Glomerular visceral epithelial cell (primary cell): ENCODE measurements at regions not wholly inside any gene's neighbourhood (a gene's known extent, or its start where the extent isn't known, plus 50 kb on each side); places are given as distances from the start of the nearest gene placed in this dataset.
A peak's percentile ranks its signal among the peaks of the same experiment; 100 is the strongest.

Source experiments
- DNase-seq: peaks from one replicate; pipeline ENCODE4 v3.0.0-alpha.2; 2016; ENCODE audit errors: extremely low spot score

DNA sequence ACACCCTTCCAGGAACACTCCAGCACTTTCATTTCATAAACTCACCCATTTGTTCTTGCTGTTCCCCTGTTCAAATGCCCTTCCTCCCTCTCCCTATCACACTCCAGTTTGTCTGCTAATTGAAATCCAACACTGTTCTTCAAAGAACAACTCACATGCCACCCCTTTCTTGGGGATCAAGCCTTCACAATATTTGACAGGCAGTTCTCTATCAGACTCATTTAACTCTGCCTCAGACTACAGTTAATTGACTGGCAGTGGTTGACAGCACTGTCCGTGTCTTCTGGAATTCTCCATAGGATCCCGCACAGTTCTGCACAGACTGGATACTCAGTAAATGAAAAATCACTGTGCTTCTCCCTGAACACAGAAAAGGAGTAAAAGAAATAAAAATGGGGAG lies 87.8 kb downstream of the PMP22 start:
- no peak for DNase-seq

DNA sequence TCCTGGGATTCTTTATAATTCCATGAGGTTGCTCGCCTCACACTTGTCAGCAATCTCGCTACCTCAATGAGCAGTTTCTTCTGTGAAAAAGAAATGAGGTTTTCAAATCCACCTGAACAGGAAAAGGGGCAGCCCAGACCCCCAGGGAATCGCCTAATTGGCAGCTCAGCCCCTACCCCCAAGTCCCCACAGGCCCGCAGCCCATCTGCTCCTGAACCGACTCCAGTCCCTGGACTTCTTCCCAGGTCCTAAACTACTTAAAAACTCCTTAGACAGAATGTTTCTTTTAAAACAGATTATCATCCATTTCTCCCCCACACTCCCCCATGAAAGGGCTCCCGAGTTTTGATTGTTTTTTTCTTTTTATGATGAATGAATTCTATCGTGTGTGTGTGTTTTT lies 89.8 kb downstream of the PMP22 start:
- no peak for DNase-seq

DNA sequence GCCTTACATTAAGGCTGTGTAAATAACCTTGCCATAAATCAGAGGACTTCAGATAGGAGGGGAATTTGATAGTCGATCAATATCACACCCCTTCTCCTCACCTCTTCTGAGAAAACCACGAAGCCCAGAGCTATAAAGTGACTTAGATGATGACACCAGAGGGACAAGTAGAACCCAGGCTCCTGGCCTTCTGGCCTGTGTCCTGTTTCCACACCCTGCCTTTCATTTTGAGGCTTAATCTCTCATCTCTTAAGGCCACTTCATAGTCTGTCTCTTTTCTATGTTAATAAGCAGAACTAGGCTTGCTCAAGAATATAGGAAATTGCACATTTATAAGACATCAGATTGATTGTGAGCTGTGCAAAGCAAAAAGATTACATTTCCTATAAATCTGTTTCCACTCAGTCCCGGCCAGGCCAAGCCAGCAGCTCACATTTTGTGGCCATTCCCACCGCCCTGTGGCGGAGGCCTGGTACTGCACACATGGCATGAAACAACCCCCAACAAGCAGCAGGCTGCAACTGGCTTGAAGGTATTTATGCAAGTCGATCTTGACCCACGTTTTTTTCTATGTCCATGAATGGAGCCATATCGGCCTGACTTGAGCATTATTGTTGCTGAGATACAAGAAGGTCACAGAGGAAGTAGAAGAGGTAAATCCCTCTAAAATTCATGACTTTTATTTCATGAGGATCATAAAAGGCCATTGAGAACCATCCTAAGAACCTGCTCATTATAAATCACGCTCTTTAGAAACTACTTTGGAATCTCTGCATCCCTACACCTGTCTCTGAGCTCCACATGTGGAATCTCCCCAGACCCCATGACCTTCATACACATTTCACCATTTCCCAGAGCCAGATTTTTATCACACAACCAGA lies 93.7 kb downstream of the PMP22 start:
- DNase-seq: peak; percentile 60

DNA sequence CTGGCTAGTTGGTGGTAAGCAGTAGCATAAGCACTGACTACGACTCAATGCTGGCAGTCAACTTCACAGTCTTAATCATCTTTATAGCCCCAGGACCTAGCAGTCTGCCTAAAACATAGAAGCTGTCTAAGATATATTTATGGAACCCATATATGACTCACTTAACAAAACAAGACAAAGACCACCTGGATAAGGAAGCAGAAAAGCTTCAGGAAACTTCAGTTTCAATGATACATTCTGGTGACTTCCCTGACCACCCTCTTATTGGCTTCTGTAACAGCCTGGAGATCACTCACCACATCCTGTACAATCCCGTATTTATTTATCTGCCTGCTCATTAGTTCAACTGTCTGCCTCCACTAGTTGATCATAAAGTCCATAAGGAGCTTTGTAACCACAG lies 95.5 kb downstream of the PMP22 start:
- peak; percentile 6 for DNase-seq

DNA sequence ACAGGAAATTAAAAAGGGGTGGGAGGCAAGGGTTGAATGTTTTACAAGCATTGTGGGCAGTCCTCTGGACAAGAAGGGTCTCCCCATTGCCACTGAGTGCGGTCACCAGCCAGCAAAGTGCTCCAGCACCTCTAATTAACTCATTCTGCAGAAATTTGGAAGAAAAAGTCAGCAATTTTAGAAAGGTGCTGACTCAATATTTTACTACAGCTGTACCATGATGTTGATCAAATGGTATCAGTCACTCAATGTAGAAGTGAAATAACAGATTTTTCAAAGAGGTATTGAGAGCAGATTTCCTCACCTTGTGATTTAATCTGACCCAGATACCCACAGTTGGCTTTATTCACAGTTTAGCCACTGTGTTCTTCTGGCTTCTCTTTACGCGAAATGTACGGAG lies 96.7 kb downstream of the PMP22 start:
- no peak for DNase-seq

DNA sequence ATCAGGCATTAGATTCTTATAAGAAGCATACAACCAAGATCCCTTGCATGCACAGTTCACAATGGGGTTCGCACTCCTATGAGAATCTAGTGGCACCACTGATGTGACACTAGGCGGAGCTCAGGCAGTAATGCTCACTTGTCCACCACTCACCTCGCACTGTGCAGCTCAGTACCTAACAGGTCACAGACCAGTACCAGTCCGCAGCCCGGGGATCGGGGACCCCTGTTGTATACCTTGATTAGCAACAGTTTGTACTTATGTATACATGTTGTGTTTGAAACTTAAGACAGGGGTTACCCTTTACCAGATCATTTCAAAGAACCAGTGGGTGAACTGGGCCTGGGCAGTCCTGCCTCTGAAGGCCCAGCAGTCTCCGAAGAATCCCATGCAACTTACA lies 103.7 kb downstream of the PMP22 start:
- DNase-seq: no peak

- no peak for DNase-seq
Observed at GRCh38 chr17:15157051-15157450, 108.1 kb downstream of the PMP22 start.

DNA sequence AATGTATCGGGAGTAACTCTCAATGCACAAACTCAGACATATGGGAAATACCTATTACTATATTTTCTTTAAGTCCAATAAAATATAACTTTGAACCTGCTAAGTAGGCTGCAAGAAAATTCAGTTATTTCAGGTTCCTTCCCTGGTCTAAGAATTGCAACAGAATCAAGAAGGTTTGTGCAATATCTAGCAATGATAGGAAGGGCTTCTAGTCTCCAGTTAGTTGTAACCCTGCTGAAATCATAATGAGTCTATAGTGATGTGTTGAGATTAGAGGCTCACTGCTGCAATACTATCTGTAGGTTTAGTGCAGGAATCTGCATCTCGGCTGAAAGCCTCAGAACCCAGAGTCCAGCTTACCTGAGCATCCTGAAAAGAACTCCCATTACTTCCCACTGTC lies 110.5 kb downstream of the PMP22 start:
- no peak for DNase-seq

DNA sequence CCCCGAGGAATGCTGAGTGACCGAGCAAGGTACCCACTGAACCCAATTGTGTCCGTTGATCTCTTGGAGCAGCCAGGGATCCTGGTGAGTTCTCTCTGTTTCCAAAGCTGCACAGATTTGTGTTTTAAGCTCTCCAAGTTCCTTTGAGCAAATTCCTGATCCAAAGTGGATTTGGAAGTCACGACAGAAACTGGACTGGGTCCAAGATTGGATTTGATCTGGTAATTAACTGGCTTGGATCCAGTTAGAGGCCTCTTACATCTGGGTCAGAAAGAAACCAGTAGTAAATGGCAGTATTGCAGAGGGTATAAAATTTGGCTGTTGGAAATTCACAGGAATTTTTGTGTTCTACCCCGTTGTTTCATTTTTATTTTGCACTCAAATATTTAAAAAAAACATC lies 119.5 kb downstream of the PMP22 start:
- DNase-seq: no peak

GRCh38 chr17:15143524-15143923 lies 121.6 kb downstream of the PMP22 start:
- DNase-seq: no peak

DNA sequence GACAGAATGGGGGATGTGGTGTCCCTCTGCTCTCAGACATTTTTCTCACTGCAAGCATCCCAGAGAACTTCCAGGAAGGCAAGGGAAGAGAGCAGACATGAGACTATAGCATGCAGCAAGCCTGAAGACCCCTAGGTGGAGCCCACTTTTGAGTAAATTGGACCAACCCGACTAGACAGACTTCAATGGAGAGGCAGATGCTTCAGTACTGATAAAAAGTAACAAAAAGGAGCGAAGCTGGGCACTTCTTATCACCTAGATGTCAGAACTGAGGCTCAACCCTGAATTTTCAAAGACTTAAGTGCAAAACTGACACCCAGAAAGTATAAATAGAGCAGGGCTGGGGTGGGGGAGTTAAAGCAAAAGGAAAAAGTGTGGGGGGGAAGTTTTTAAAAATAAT lies 130.8 kb downstream of the PMP22 start:
- DNase-seq: no peak

GRCh38 chr17:15133826-15134225 lies 131.3 kb downstream of the PMP22 start:
- no peak for DNase-seq

- no peak for DNase-seq
Observed at GRCh38 chr17:15133143-15133542, 132.0 kb downstream of the PMP22 start.

GRCh38 chr17:15130426-15130825 lies 134.7 kb downstream of the PMP22 start:
- no peak for DNase-seq

GRCh38 chr17:15129986-15130385 lies 135.1 kb downstream of the PMP22 start:
- no peak for DNase-seq

GRCh38 chr17:15124746-15125145 lies 140.4 kb downstream of the PMP22 start:
- no peak for DNase-seq

GRCh38 chr17:15124264-15124595 lies 140.9 kb downstream of the PMP22 start:
- DNase-seq: no peak

DNA sequence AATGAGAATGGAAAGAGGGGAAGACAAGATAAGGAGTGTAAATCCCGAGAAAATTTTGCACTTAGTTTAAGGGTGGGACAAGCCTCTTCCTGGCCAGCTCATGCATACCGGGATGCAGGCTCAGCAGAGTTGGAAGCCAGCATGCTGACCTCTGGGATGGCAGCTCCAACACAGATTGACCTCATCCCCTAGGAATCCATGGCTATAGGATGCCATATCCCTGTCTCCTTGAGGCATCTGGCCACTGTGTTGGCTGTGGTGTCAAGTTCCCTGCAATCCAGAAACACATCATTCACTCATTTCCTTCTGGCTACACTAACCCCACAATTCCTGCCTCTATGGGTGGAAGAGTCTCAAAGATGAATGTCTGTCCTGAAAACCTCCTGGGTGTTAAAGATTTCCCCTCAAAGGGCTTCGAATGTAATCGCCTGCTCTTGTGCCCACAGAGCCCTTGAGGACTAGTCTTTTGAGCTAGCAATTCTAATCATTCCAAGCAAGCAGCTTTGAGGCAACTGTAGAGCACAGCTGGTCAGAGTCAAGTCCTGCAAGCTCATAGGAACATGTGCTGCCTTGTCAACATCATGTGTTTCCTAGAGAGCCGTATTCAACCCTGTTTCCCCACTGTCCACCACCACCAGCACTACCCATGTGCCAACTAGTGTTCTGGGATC lies 141.4 kb downstream of the PMP22 start:
- DNase-seq: no peak

DNA sequence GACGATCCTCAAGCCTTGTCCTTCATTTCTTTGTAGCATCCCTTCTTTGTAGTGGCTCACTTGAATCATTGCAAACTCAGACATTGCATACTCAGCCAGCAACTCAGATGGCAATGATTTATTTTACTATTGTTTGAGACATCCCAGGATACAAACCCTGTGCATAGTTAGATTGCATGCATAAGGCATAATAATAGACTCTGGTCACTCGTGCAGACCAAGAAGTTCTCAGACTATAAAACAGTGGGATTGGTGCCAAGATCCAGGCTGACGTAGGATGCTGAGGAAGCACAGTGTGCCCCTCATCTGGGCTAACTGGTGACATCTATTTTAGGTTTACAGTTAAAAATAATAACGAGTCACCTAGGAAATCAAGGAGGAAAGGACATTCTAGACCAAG lies 142.3 kb downstream of the PMP22 start:
- DNase-seq: no peak

GRCh38 chr17:15121426-15121825 lies 143.7 kb downstream of the PMP22 start:
- no peak for DNase-seq

DNA sequence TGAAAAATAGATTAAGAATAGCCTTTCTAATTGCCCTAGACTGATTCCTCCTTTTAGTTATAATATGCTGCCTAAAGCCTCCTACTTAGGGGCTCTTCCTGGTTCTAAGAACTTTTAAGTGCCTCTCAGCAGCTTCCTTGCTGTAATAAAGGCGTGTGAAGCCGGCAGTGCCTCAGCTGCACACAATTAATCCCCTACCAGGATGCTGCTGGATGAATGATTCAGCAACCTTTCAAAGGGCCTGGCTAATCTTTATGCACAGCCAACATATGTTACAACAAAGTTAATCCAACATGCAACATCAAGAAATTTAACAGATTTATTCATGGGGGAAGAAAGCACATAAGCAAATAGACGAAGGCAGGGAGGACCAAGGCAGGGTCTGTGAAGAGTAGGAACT lies 145.2 kb downstream of the PMP22 start:
- DNase-seq: no peak

DNA sequence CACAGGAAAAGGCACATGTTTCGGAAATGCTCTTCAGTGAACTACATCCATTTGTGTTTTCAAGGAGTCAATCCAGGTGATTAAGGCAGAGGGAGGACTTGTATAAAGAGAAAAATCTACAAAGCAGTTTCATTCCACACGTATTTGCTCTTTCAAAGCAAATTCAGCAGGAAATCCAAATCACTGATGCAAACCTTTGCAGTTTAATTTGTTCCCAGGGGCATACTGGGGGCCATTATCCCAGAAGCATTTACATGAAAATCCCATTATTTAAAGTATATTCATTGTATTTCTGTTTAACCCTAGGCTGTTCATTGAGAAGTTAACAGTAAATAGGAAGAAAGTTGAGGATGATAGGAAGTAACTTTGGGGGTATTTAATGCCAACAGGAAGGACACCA lies 147.9 kb downstream of the PMP22 start:
- no peak for DNase-seq

- no peak for DNase-seq
Observed at GRCh38 chr17:15112846-15113617, 152.1 kb downstream of the PMP22 start.
